ENCODE measurements at regions not wholly inside any gene's neighbourhood (a gene's known extent, or its start where the extent isn't known, plus 50 kb on each side); places are given as distances from the start of the nearest gene placed in this dataset.

DNA sequence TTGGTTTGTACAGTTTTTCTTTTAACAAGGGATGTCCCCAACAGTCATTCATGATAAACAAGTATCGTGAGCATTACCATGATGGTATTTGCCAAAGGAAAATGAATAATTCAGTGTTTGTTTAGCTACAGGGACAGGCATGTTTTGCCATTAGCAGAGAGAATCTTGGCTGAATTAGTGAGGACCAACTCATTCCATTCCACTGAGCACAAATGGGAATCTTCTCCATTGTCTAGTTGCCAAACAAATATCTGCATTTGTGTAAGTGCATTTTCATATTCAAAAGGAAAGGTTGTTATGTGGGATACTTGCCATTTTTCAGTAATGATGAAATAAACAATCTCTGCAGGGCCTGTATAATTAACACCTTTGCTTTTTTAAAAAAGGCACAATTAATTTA is 1762.6 kb downstream of the RPA4 start:
- no peak for DNase-seq

- no peak for DNase-seq
These were observed 1755.5 kb downstream of the PCDH19 start for GRCh38 chrX:98654565-98654964.

All from NCI-H2081 treated with DMSO at 0.1 percent for 48 hours (cell line).